Stimulated activated effector memory CD8-positive, alpha-beta T cell treated with anti-CD3 and anti-CD28 coated beads, Interleukin-12 subunit alpha, Interleukin-12 subunit beta, amount 100 ng/mL, for 72 hours (primary cell): ENCODE measurements at regions not wholly inside any gene's neighbourhood (a gene's known extent, or its start where the extent isn't known, plus 50 kb on each side); places are given as distances from the start of the nearest gene placed in this dataset.

ENCODE experiments used
- ATAC-seq: fragments of 150-1000 bp; cut with Tn5 transposase; 2 replicates; pipeline ENCODE4 v1.10.0; 2021
- DNase-seq, 2 donors: peaks; one replicate each; pipeline ENCODE4 v3.0.0; 2021 to 2022; ENCODE audit warnings: low spot score in 2 of 2
- H3K27ac Mint-ChIP-seq: one replicate; pipeline ENCODE4 v1.8.0; 2022; ENCODE audit warnings: mild to moderate bottlenecking, mixed read lengths
- H3K36me3 Mint-ChIP-seq: one replicate; pipeline ENCODE4 v1.8.0; 2022; ENCODE audit warnings: mild to moderate bottlenecking, mixed read lengths
- H3K4me1 Mint-ChIP-seq: one replicate; pipeline ENCODE4 v1.8.0; 2022; ENCODE audit warnings: mixed read lengths
- H3K4me3 Mint-ChIP-seq: one replicate; pipeline ENCODE4 v1.8.0; 2022; ENCODE audit warnings: mild to moderate bottlenecking, mixed read lengths
- H3K9me3 Mint-ChIP-seq: one replicate; pipeline ENCODE4 v1.8.0; 2022; ENCODE audit warnings: mixed read lengths

GRCh38 chr1:19591482-19592091 is 52.5 kb upstream of the NBL1 start:
- ATAC-seq = no peak
- no peaks in the 10 kb centered on the region for H3K9me3 Mint-ChIP-seq
- peaks cover 8% of the 10 kb centered on the region for H3K4me1 Mint-ChIP-seq
- no peak overlapping the region for H3K27ac Mint-ChIP-seq
- H3K4me3 Mint-ChIP-seq = no peak overlapping the region
- peaks cover 7% of the 10 kb centered on the region for H3K36me3 Mint-ChIP-seq
- DNase-seq = no peak

- H3K27ac Mint-ChIP-seq = no peak overlapping the region
- no peaks in the 10 kb centered on the region for H3K36me3 Mint-ChIP-seq
- no peak for DNase-seq
- no peaks in the 10 kb centered on the region for H3K4me1 Mint-ChIP-seq
- ATAC-seq = no peak
- no peaks in the 10 kb centered on the region for H3K9me3 Mint-ChIP-seq
- H3K4me3 Mint-ChIP-seq = no peak overlapping the region
These were observed 58.6 kb upstream of the NBL1 start for GRCh38 chr1:19585507-19585906.

GRCh38 chr1:19582318-19582717 is 61.8 kb upstream of the NBL1 start:
- Mint-ChIP-seq H3K36me3 (no peaks in the 10 kb centered on the region), H3K27ac (no peak overlapping the region), H3K4me1 (no peaks in the 10 kb centered on the region), H3K4me3 (no peak overlapping the region), H3K9me3 (no peaks in the 10 kb centered on the region)
- ATAC-seq (peak; percentile 95), DNase-seq (peak; percentile 74 to 89)

GRCh38 chr1:19581381-19581780 is 62.7 kb upstream of the NBL1 start:
- Mint-ChIP-seq H3K9me3 (no peaks in the 10 kb centered on the region), H3K36me3 (no peaks in the 10 kb centered on the region), H3K4me3 (no peak overlapping the region), H3K4me1 (no peaks in the 10 kb centered on the region), H3K27ac (no peak overlapping the region)
- ATAC-seq = no peak
- no peak for DNase-seq

GRCh38 chr1:19577561-19577960 is 66.5 kb upstream of the NBL1 start:
- H3K4me1 Mint-ChIP-seq = no peaks in the 10 kb centered on the region
- no peak overlapping the region for H3K4me3 Mint-ChIP-seq
- DNase-seq = no peak
- no peaks in the 10 kb centered on the region for H3K36me3 Mint-ChIP-seq
- H3K9me3 Mint-ChIP-seq = no peaks in the 10 kb centered on the region
- no peak for ATAC-seq
- H3K27ac Mint-ChIP-seq = no peak overlapping the region

GRCh38 chr1:19577036-19577435 is 67.1 kb upstream of the NBL1 start:
- no peaks in the 10 kb centered on the region for H3K9me3 Mint-ChIP-seq
- no peaks in the 10 kb centered on the region for H3K4me1 Mint-ChIP-seq
- no peak for DNase-seq
- no peak overlapping the region for H3K27ac Mint-ChIP-seq
- no peaks in the 10 kb centered on the region for H3K36me3 Mint-ChIP-seq
- no peak for ATAC-seq
- H3K4me3 Mint-ChIP-seq = no peak overlapping the region

- no peak overlapping the region for H3K4me3 Mint-ChIP-seq
- no peaks in the 10 kb centered on the region for H3K9me3 Mint-ChIP-seq
- no peak overlapping the region for H3K27ac Mint-ChIP-seq
- H3K36me3 Mint-ChIP-seq = no peaks in the 10 kb centered on the region
- DNase-seq (no peak), ATAC-seq (no peak)
- H3K4me1 Mint-ChIP-seq = no peaks in the 10 kb centered on the region
These were observed 74.3 kb upstream of the NBL1 start for GRCh38 chr1:19569786-19570185.

- no peak overlapping the region for H3K27ac Mint-ChIP-seq
- no peak overlapping the region for H3K4me3 Mint-ChIP-seq
- no peaks in the 10 kb centered on the region for H3K4me1 Mint-ChIP-seq
- no peak for ATAC-seq
- no peaks in the 10 kb centered on the region for H3K36me3 Mint-ChIP-seq
- no peak for DNase-seq
- H3K9me3 Mint-ChIP-seq = no peaks in the 10 kb centered on the region
These were observed 77.1 kb upstream of the NBL1 start for GRCh38 chr1:19567041-19567440.

GRCh38 chr1:19564366-19564765 is 79.0 kb upstream of the CAPZB start:
- Mint-ChIP-seq H3K36me3 (no peaks in the 10 kb centered on the region), H3K4me3 (no peak overlapping the region), H3K4me1 (no peaks in the 10 kb centered on the region), H3K9me3 (no peaks in the 10 kb centered on the region), H3K27ac (peak overlapping the region; percentile 63)
- DNase-seq = no peak
- no peak for ATAC-seq

- H3K4me3 Mint-ChIP-seq = no peak overlapping the region
- no peak overlapping the region for H3K27ac Mint-ChIP-seq
- no peak for DNase-seq
These were observed 78.2 kb upstream of the CAPZB start for GRCh38 chr1:19563324-19564097.

GRCh38 chr1:19562847-19563246 is 77.5 kb upstream of the CAPZB start:
- Mint-ChIP-seq H3K4me3 (no peak overlapping the region), H3K36me3 (no peaks in the 10 kb centered on the region), H3K4me1 (peaks cover 2% of the 10 kb centered on the region), H3K9me3 (no peaks in the 10 kb centered on the region), H3K27ac (no peak overlapping the region)
- DNase-seq (no peak), ATAC-seq (no peak)

More at GRCh38 chr1:19563324-19564097, 78.2 kb upstream of the CAPZB start:
- no peaks in the 10 kb centered on the region for H3K36me3 Mint-ChIP-seq
- no peak for ATAC-seq
- H3K9me3 Mint-ChIP-seq = no peaks in the 10 kb centered on the region
- no peaks in the 10 kb centered on the region for H3K4me1 Mint-ChIP-seq

- H3K27ac Mint-ChIP-seq = no peak overlapping the region
- H3K9me3 Mint-ChIP-seq = no peaks in the 10 kb centered on the region
- no peaks in the 10 kb centered on the region for H3K36me3 Mint-ChIP-seq
- H3K4me3 Mint-ChIP-seq = no peak overlapping the region
- ATAC-seq (no peak), DNase-seq (no peak)
- H3K4me1 Mint-ChIP-seq = peaks cover 6% of the 10 kb centered on the region
These were observed 75.1 kb upstream of the CAPZB start for GRCh38 chr1:19560480-19560879.

- no peak for DNase-seq
These were observed 74.3 kb upstream of the CAPZB start for GRCh38 chr1:19559641-19560040.

GRCh38 chr1:19557609-19558051 is 72.3 kb upstream of the CAPZB start:
- H3K4me1 Mint-ChIP-seq = peaks cover 7% of the 10 kb centered on the region
- no peaks in the 10 kb centered on the region for H3K36me3 Mint-ChIP-seq
- no peak overlapping the region for H3K27ac Mint-ChIP-seq
- H3K4me3 Mint-ChIP-seq = no peak overlapping the region
- H3K9me3 Mint-ChIP-seq = no peaks in the 10 kb centered on the region
- DNase-seq (no peak), ATAC-seq (no peak)

More at GRCh38 chr1:19559641-19560040, 74.3 kb upstream of the CAPZB start:
- Mint-ChIP-seq H3K27ac (no peak overlapping the region), H3K4me3 (no peak overlapping the region), H3K36me3 (no peaks in the 10 kb centered on the region), H3K4me1 (peaks cover 6% of the 10 kb centered on the region), H3K9me3 (no peaks in the 10 kb centered on the region)
- ATAC-seq = no peak

- Mint-ChIP-seq H3K4me1 (peaks cover 13% of the 10 kb centered on the region), H3K9me3 (peaks cover 4% of the 10 kb centered on the region), H3K36me3 (no peaks in the 10 kb centered on the region), H3K27ac (no peak overlapping the region), H3K4me3 (no peak overlapping the region)
- ATAC-seq = no peak
- DNase-seq = no peak
These were observed 68.8 kb upstream of the CAPZB start for GRCh38 chr1:19554090-19554489.

GRCh38 chr1:19552291-19553010 is 67.1 kb upstream of the CAPZB start:
- Mint-ChIP-seq H3K36me3 (no peaks in the 10 kb centered on the region), H3K4me1 (peaks cover 7% of the 10 kb centered on the region), H3K9me3 (peaks cover 4% of the 10 kb centered on the region), H3K4me3 (no peak overlapping the region), H3K27ac (no peak overlapping the region)
- peak; percentile 46 for ATAC-seq
- DNase-seq = no peak
